ENCODE measurements at regions not wholly inside any gene's neighbourhood (a gene's known extent, or its start where the extent isn't known, plus 50 kb on each side); places are given as distances from the start of the nearest gene placed in this dataset.

- no peak for FAIRE-seq
Measured at GRCh38 chr2:166634706-166635105, 140.7 kb upstream of the SCN7A start.

GRCh38 chr2:166632616-166633015 is 138.6 kb upstream of the SCN7A start:
- no peak for FAIRE-seq

- FAIRE-seq, result no peak
Measured at GRCh38 chr2:166628478-166629136, 134.6 kb upstream of the SCN7A start.

GRCh38 chr2:166627893-166628292 is 133.8 kb upstream of the SCN7A start:
- no peak for FAIRE-seq

GRCh38 chr2:166625670-166626069 is 131.6 kb upstream of the SCN7A start:
- no peak for FAIRE-seq

- FAIRE-seq, result no peak
Measured at GRCh38 chr2:166614503-166614902, 120.5 kb upstream of the SCN7A start.

- no peak for FAIRE-seq
Measured at GRCh38 chr2:166614029-166614428, 120.0 kb upstream of the SCN7A start.

- no peak for FAIRE-seq
Measured at GRCh38 chr2:166613226-166613625, 119.2 kb upstream of the SCN7A start.

- FAIRE-seq, result no peak
Measured at GRCh38 chr2:166612214-166612613, 118.2 kb upstream of the SCN7A start.

GRCh38 chr2:166610913-166611305 is 116.9 kb upstream of the SCN7A start:
- no peak for FAIRE-seq

GRCh38 chr2:166610180-166610912 is 116.3 kb upstream of the SCN7A start:
- no peak for FAIRE-seq

GRCh38 chr2:166609183-166609959 is 115.3 kb upstream of the SCN7A start:
- no peak for FAIRE-seq

- FAIRE-seq, result no peak
Measured at GRCh38 chr2:166607880-166608279, 113.8 kb upstream of the SCN7A start.

GRCh38 chr2:166593403-166593802 is 99.4 kb upstream of the SCN7A start:
- no peak for FAIRE-seq

GRCh38 chr2:166592750-166593149 is 98.7 kb upstream of the SCN7A start:
- FAIRE-seq, result no peak

- FAIRE-seq, result no peak
Measured at GRCh38 chr2:166591226-166591625, 97.2 kb upstream of the SCN7A start.

- FAIRE-seq, result no peak
Measured at GRCh38 chr2:166573391-166573790, 79.3 kb upstream of the SCN7A start.

GRCh38 chr2:166572937-166573336 is 78.9 kb upstream of the SCN7A start:
- no peak for FAIRE-seq

- no peak for FAIRE-seq
Measured at GRCh38 chr2:166568409-166568808, 74.4 kb upstream of the SCN7A start.

GRCh38 chr2:166565501-166565900 is 71.5 kb upstream of the SCN7A start:
- FAIRE-seq, result no peak

- FAIRE-seq, result no peak
Measured at GRCh38 chr2:166563894-166564293, 69.8 kb upstream of the SCN7A start.

GRCh38 chr2:166560022-166560421 is 66.0 kb upstream of the SCN7A start:
- no peak for FAIRE-seq

GRCh38 chr2:166550923-166551322 is 56.9 kb upstream of the SCN7A start:
- FAIRE-seq, result no peak

- FAIRE-seq, result no peak
Measured at GRCh38 chr2:166545473-166545872, 51.4 kb upstream of the SCN7A start.

Measured in endometrium (tissue), 2 donors.